HG03103 (cell line): ENCODE measurements at regions not wholly inside any gene's neighbourhood (a gene's known extent, or its start where the extent isn't known, plus 50 kb on each side); places are given as distances from the start of the nearest gene placed in this dataset.
"Not testable (repeated sequence)": the region's sequence is repeated elsewhere in the genome, so short reads cannot be mapped to it uniquely, and the experiment has no call there.

Experiments used
- ATAC-seq: cut with Tn5 transposase; IDR thresholded peaks from one replicate; pipeline ENCODE4 v1.9.1; 2021; ENCODE audit warnings: low read depth; ENCODE audit not compliant: unreplicated experiment

- ATAC-seq = no peak
Observed at GRCh38 chr4:116066711-116067245, 953.4 kb upstream of the NDST4 start.

GRCh38 chr4:116064331-116064730, 950.9 kb upstream of the NDST4 start:
- no peak for ATAC-seq

GRCh38 chr4:116059361-116059760, 945.9 kb upstream of the NDST4 start:
- no peak for ATAC-seq

- ATAC-seq = no peak
Observed at GRCh38 chr4:116058129-116058528, 944.7 kb upstream of the NDST4 start.

- ATAC-seq = no peak
Observed at GRCh38 chr4:116055857-116056827, 942.7 kb upstream of the NDST4 start.

GRCh38 chr4:116027311-116027710, 913.9 kb upstream of the NDST4 start:
- ATAC-seq = no peak

GRCh38 chr4:116024954-116025708, 911.7 kb upstream of the NDST4 start:
- no peak for ATAC-seq

- ATAC-seq = no peak
Observed at GRCh38 chr4:116023049-116023448, 909.6 kb upstream of the NDST4 start.

GRCh38 chr4:116020141-116020722, 906.8 kb upstream of the NDST4 start:
- ATAC-seq = no peak

- no peak for ATAC-seq
Observed at GRCh38 chr4:116018831-116019230, 905.4 kb upstream of the NDST4 start.

GRCh38 chr4:116016201-116016600, 902.8 kb upstream of the NDST4 start:
- ATAC-seq = no peak

- ATAC-seq = no peak
Observed at GRCh38 chr4:116015549-116015948, 902.1 kb upstream of the NDST4 start.

GRCh38 chr4:116015062-116015461, 901.6 kb upstream of the NDST4 start:
- ATAC-seq = no peak

- no peak for ATAC-seq
Observed at GRCh38 chr4:116010923-116011322, 897.5 kb upstream of the NDST4 start.

- ATAC-seq = no peak
Observed at GRCh38 chr4:116005806-116006088, 892.3 kb upstream of the NDST4 start.

- ATAC-seq = no peak
Observed at GRCh38 chr4:116005037-116005805, 891.8 kb upstream of the NDST4 start.

- no peak for ATAC-seq
Observed at GRCh38 chr4:116001291-116001690, 887.9 kb upstream of the NDST4 start.

- no peak for ATAC-seq
Observed at GRCh38 chr4:115986573-115986972, 873.2 kb upstream of the NDST4 start.

- ATAC-seq = not testable (repeated sequence)
Observed at GRCh38 chr4:115975421-115976001, 862.1 kb upstream of the NDST4 start.

GRCh38 chr4:115973768-115974167, 860.3 kb upstream of the NDST4 start:
- no peak for ATAC-seq
